IMR-90 (cell line): ENCODE measurements at regions not wholly inside any gene's neighbourhood (a gene's known extent, or its start where the extent isn't known, plus 50 kb on each side); places are given as distances from the start of the nearest gene placed in this dataset.

Experiments
- BHLHE40 ChIP-seq: fragments of 150-350 bp; IDR thresholded peaks from 2 replicates; pipeline ENCODE4 v1.6.1; 2016; ENCODE audit warnings: mild to moderate bottlenecking, low read depth, low read length
- CTCF ChIP-seq: conservative IDR thresholded peaks from 2 replicates; pipeline ENCODE4 v1.5.1; 2012; ENCODE audit warnings: mild to moderate bottlenecking, low read depth, low read length, improper control_type of control experiment
- MAFK ChIP-seq: IDR thresholded peaks from 2 replicates; pipeline ENCODE4 v1.6.1; 2012; ENCODE audit warnings: low read depth, low read length, improper control_type of control experiment
- RCOR1 ChIP-seq: IDR thresholded peaks from 2 replicates; pipeline ENCODE4 v1.6.1; 2012; ENCODE audit warnings: mild to moderate bottlenecking, low read length, improper control_type of control experiment; ENCODE audit not compliant: insufficient replicate concordance

- TF ChIP-seq CTCF: no peak
- no peak for TF ChIP-seq RCOR1
- TF ChIP-seq BHLHE40: no peak
- no peak for TF ChIP-seq MAFK
Observed at GRCh38 chr1:47629201-47629600, 191.4 kb downstream of the FOXD2 start.
